HG02642 (cell line): ENCODE measurements at regions not wholly inside any gene's neighbourhood (a gene's known extent, or its start where the extent isn't known, plus 50 kb on each side); places are given as distances from the start of the nearest gene placed in this dataset.

Experiments
- ATAC-seq: cut with Tn5 transposase; IDR thresholded peaks from one replicate; pipeline ENCODE4 v1.9.1; 2021; ENCODE audit warnings: mild to moderate bottlenecking; ENCODE audit not compliant: unreplicated experiment, poor library complexity

- no peak for ATAC-seq
Measured at GRCh38 chr2:187143537-187143936, 294.6 kb upstream of the ZSWIM2 start.

- no peak for ATAC-seq
Measured at GRCh38 chr2:187139469-187139868, 290.5 kb upstream of the ZSWIM2 start.

GRCh38 chr2:187138265-187138664, 289.3 kb upstream of the ZSWIM2 start:
- ATAC-seq = no peak

- no peak for ATAC-seq
Measured at GRCh38 chr2:187136646-187137045, 287.7 kb upstream of the ZSWIM2 start.

GRCh38 chr2:187134306-187134705, 285.3 kb upstream of the ZSWIM2 start:
- ATAC-seq = no peak

GRCh38 chr2:187129868-187130267, 280.9 kb upstream of the ZSWIM2 start:
- ATAC-seq = no peak

GRCh38 chr2:187129306-187129705, 280.3 kb upstream of the ZSWIM2 start:
- no peak for ATAC-seq

GRCh38 chr2:187126247-187127005, 277.5 kb upstream of the ZSWIM2 start:
- no peak for ATAC-seq

GRCh38 chr2:187125318-187125717, 276.3 kb upstream of the ZSWIM2 start:
- no peak for ATAC-seq

- no peak for ATAC-seq
Measured at GRCh38 chr2:187124529-187124928, 275.6 kb upstream of the ZSWIM2 start.

GRCh38 chr2:187118331-187119099, 269.5 kb upstream of the ZSWIM2 start:
- no peak for ATAC-seq

GRCh38 chr2:187117483-187117882, 268.5 kb upstream of the ZSWIM2 start:
- no peak for ATAC-seq

GRCh38 chr2:187115627-187116026, 266.7 kb upstream of the ZSWIM2 start:
- no peak for ATAC-seq

- ATAC-seq = no peak
Measured at GRCh38 chr2:187107001-187107400, 258.0 kb upstream of the ZSWIM2 start.

GRCh38 chr2:187105218-187105617, 256.2 kb upstream of the ZSWIM2 start:
- no peak for ATAC-seq

GRCh38 chr2:187102381-187102780, 253.4 kb upstream of the ZSWIM2 start:
- no peak for ATAC-seq

GRCh38 chr2:187098154-187098553, 249.2 kb upstream of the ZSWIM2 start:
- no peak for ATAC-seq

- no peak for ATAC-seq
Measured at GRCh38 chr2:187093771-187094412, 244.9 kb upstream of the ZSWIM2 start.

GRCh38 chr2:187091664-187092063, 242.7 kb upstream of the ZSWIM2 start:
- ATAC-seq = no peak

GRCh38 chr2:187084524-187084923, 235.6 kb upstream of the ZSWIM2 start:
- ATAC-seq = no peak

- ATAC-seq = no peak
Measured at GRCh38 chr2:187081461-187081860, 232.5 kb upstream of the ZSWIM2 start.
